ENCODE measurements at regions not wholly inside any gene's neighbourhood (a gene's known extent, or its start where the extent isn't known, plus 50 kb on each side); places are given as distances from the start of the nearest gene placed in this dataset.

- BruUV-seq (replicated peaks) = no TSS peak
- Histone ChIP-seq H3K27me3 (ENCODE audit: control insufficient read depth in 1 of 2, insufficient read depth in 2 of 2, low read length in 2 of 2) (no peaks in the 10 kb centered on the region), H4K20me1 (ENCODE audit: insufficient read depth, low read length) (no peaks in the 10 kb centered on the region), H3K36me3 (replicated peaks in 1 of 2; ENCODE audit: control insufficient read depth in 1 of 2, insufficient read depth in 2 of 2, low read length in 2 of 2) (no peaks in the 10 kb centered on the region), H3K79me2 (ENCODE audit: insufficient read depth, low read length) (no peaks in the 10 kb centered on the region), H3K4me1 (ENCODE audit: insufficient read depth, low read length) (peaks cover 66% of the 10 kb centered on the region), H3K9ac (ENCODE audit: insufficient read depth, low read depth, low read length) (peak overlapping the region; percentile 24), H3K27ac (ENCODE audit: extremely low read length, insufficient read depth, low read length) (peak overlapping the region; percentile 82), H3K4me3 (replicated peaks in 1 of 3; ENCODE audit: insufficient read depth in 1 of 3, low read depth in 2 of 3, low read length in 3 of 3) (no peak overlapping the region), H3K4me2 (ENCODE audit: low read depth, low read length) (peak overlapping the region; percentile 41), H3K9me3 (ENCODE audit: low read length) (no peaks in the 10 kb centered on the region), H2AFZ (ENCODE audit: low read length) (no peak overlapping the region)
- DNase-seq (ENCODE audit: low spot score) = peak; percentile 58
- POLR2A ChIA-PET = interaction anchor here (0.8 kb wide), 1 partner anchor 25 kb away, joined by 3 read pairs; no protein-coding TSS in a partner anchor
- intact Hi-C loops (cut with micrococcal nuclease; ENCODE audit: unreplicated experiment) = no loop called here
- no peak for ATAC-seq
- in situ Hi-C loops (cut with HindIII; ENCODE audit: extremely low pct_ligation_motif_present, low pct_unique_long_range_greater_than_20kb) = loop anchor here (25.0 kb wide), 1 partner anchor 319 kb away; no protein-coding TSS in a partner anchor
- no peak for FAIRE-seq
- CTCF ChIA-PET (ENCODE audit: low intra/inter-chr PET ratio, low total read pairs) = no interaction called here
- 26% methylated on average over 6 of the region's 6 CpGs for WGBS (ENCODE audit: low lambda C conversion rate)
- TF ChIP-seq BORCS8-MEF2B (CRISPR knock-in tag; IDR thresholded peaks at IDR 0.05) (no peak), CENPT (CRISPR knock-in tag; IDR thresholded peaks at IDR 0.05; ENCODE audit: low read depth) (no peak), ZNF350 (CRISPR knock-in tag; IDR thresholded peaks at IDR 0.05; ENCODE audit: borderline replicate concordance, low read depth) (no peak), ZNF674 (CRISPR knock-in tag; IDR thresholded peaks at IDR 0.05; ENCODE audit: low read depth) (no peak), NR3C1 (CRISPR knock-in tag; IDR thresholded peaks at IDR 0.05) (no peak), EHMT2 (IDR thresholded peaks at IDR 0.05; ENCODE audit: borderline replicate concordance, low read depth, low read length) (peak; percentile 62; the same call in 1 of the 2 replicates), ZNF552 (CRISPR knock-in tag; IDR thresholded peaks at IDR 0.05; ENCODE audit: borderline replicate concordance) (no peak), MIXL1 (CRISPR knock-in tag; IDR thresholded peaks at IDR 0.05) (no peak; the same call in 1 of the 2 replicates), SMARCC2 (IDR thresholded peaks at IDR 0.05) (no peak), BHLHE40 (IDR thresholded peaks at IDR 0.05; ENCODE audit: low read length) (no peak), ZNF282 (IDR thresholded peaks at IDR 0.05; ENCODE audit: partially characterized antibody) (no peak), KDM1A (CRISPR knock-in tag; IDR thresholded peaks at IDR 0.05) (no peak), ZNF407 (CRISPR knock-in tag; IDR thresholded peaks at IDR 0.05; ENCODE audit: not compliant biosample characterization) (no peak), ZNF883 (CRISPR knock-in tag; IDR thresholded peaks at IDR 0.05; ENCODE audit: not compliant biosample characterization) (no peak), ZNF335 (CRISPR knock-in tag; IDR thresholded peaks at IDR 0.05) (no peak), MAF1 (CRISPR knock-in tag; IDR thresholded peaks at IDR 0.05; ENCODE audit: borderline replicate concordance) (no peak), ZNF30 (CRISPR knock-in tag; IDR thresholded peaks at IDR 0.05) (no peak), DBP (CRISPR knock-in tag; IDR thresholded peaks at IDR 0.05; ENCODE audit: not compliant biosample characterization) (no peak)
Measured at GRCh38 chr9:108443019-108443633, 412.7 kb downstream of the ACTL7B start.

Measured in HepG2 (cell line).